B cell (primary cell): ENCODE measurements at regions not wholly inside any gene's neighbourhood (a gene's known extent, or its start where the extent isn't known, plus 50 kb on each side); places are given as distances from the start of the nearest gene placed in this dataset.

Source experiments
- ATAC-seq: fragments of 200-7000 bp; cut with Tn5 transposase; one replicate; pipeline ENCODE4 v1.10.0; 2021; ENCODE audit warnings: low read depth, mild to moderate bottlenecking, moderate number of reproducible peaks, moderate library complexity
- CTCF ChIA-PET: fragments of 350-600 bp; sonication (Branson Sonifier 250); formaldehyde crosslinking; loops from one replicate; lab custom pipeline; 2021; ENCODE audit warnings: antibody characterized with exemption, inconsistent platforms; lab: Charles Lee
- POLR2A ChIA-PET: fragments of 350-600 bp; sonication (Branson Sonifier 250); formaldehyde crosslinking; loops from one replicate; lab custom pipeline; 2021; ENCODE audit warnings: antibody characterized with exemption; lab: Charles Lee
- DNase-seq: peaks from one replicate; pipeline ENCODE4 v3.0.0; 2013
- H2AFZ ChIP-seq: 2 replicates; pipeline ENCODE4 v1.6.1; 2012; ENCODE audit warnings: mild to moderate bottlenecking, low read depth, low read length; ENCODE audit not compliant: insufficient read depth, poor library complexity, severe bottlenecking
- H3K27ac ChIP-seq, 2 donors: 1 replicate in 1 of 2; 2 replicates in 1 of 2; pipeline ENCODE4 v1.5.1; 2012 to 2013; ENCODE audit warnings: low read length in 2 of 2, mild to moderate bottlenecking in 2 of 2, moderate library complexity in 1 of 2
- H3K27me3 ChIP-seq, 4 experiments: fragments of 200-600 bp in 1 of 4; sonication (generic) in 1 of 4; replicated peaks in 1 of 4; 1 replicate in 2 of 4; 2 replicates in 2 of 4; pipeline versions ENCODE4 v1.6.1 to v1.7.0; 2013 to 2016; ENCODE audit warnings: low read length in 3 of 4, mild to moderate bottlenecking in 2 of 4, mixed read lengths in 1 of 4, moderate library complexity in 1 of 4; ENCODE audit not compliant: insufficient read depth in 4 of 4, control insufficient read depth in 3 of 4; ENCODE audit errors: control extremely low read depth in 1 of 4
- H3K36me3 ChIP-seq, 2 experiments: replicated peaks in 1 of 2; 1 replicate in 1 of 2; 2 replicates in 1 of 2; pipeline versions ENCODE4 v1.6.1 to v1.7.1; 2013; ENCODE audit warnings: low read length in 1 of 2; ENCODE audit not compliant: insufficient read depth in 2 of 2, control insufficient read depth in 1 of 2; ENCODE audit errors: control extremely low read depth in 1 of 2, extremely low read depth in 1 of 2
- H3K4me1 ChIP-seq, 2 donors: fragments of 200-600 bp in 1 of 2; sonication (generic) in 1 of 2; 1 replicate in 1 of 2; 2 replicates in 1 of 2; pipeline versions ENCODE4 v1.5.1 to v1.6.1; 2013 to 2017; ENCODE audit warnings: low read length in 2 of 2; ENCODE audit not compliant: control insufficient read depth in 2 of 2, insufficient read depth in 2 of 2
- H3K4me2 ChIP-seq: replicated peaks from 2 replicates; pipeline ENCODE3; 2012; ENCODE audit warnings: mild to moderate bottlenecking, low read depth, low read length; ENCODE audit not compliant: poor library complexity, severe bottlenecking
- H3K4me3 ChIP-seq, 5 experiments: fragments of 200-600 bp in 1 of 5; sonication (generic) in 1 of 5; 1 replicate in 3 of 5; 2 replicates in 2 of 5; pipeline versions ENCODE4 v1.5.1 to v1.7.0; 2011 to 2016; ENCODE audit warnings: low read length in 4 of 5, mild to moderate bottlenecking in 4 of 5, low read depth in 2 of 5, control low read depth in 1 of 5, moderate library complexity in 1 of 5; ENCODE audit not compliant: insufficient read depth in 1 of 5; ENCODE audit errors: control extremely low read depth in 1 of 5, extremely low read depth in 1 of 5
- H3K79me2 ChIP-seq: fragments of 200-600 bp; sonication (generic); one replicate; pipeline ENCODE4 v1.6.0; 2016; ENCODE audit warnings: low read length; ENCODE audit not compliant: control insufficient read depth, insufficient read depth
- H3K9ac ChIP-seq: fragments of 200-600 bp; sonication (generic); 2 replicates; pipeline ENCODE4 v1.6.1; 2017; ENCODE audit warnings: mild to moderate bottlenecking, low read length, moderate library complexity
- H3K9me3 ChIP-seq, 3 donors: one replicate each; pipeline versions ENCODE4 v1.6.1 to v1.7.1; 2013; ENCODE audit warnings: low read length in 2 of 3; ENCODE audit not compliant: control insufficient read depth in 2 of 3, insufficient read depth in 1 of 3; ENCODE audit errors: control extremely low read depth in 1 of 3
- H4K20me1 ChIP-seq: 2 replicates; pipeline ENCODE4 v1.6.0; 2012; ENCODE audit warnings: mild to moderate bottlenecking, low read length; ENCODE audit not compliant: insufficient read depth, control insufficient read depth, poor library complexity, severe bottlenecking
- H3K27ac Mint-ChIP-seq: one replicate; pipeline ENCODE4 v1.8.0; 2021; ENCODE audit warnings: mixed read lengths
- H3K27me3 Mint-ChIP-seq: one replicate; pipeline ENCODE4 v1.8.0; 2021; ENCODE audit warnings: mixed read lengths
- H3K4me1 Mint-ChIP-seq: one replicate; pipeline ENCODE4 v1.8.0; 2021; ENCODE audit warnings: mixed read lengths
- H3K4me3 Mint-ChIP-seq: one replicate; pipeline ENCODE4 v1.8.0; 2021; ENCODE audit warnings: mixed read lengths
- H3K9me3 Mint-ChIP-seq: one replicate; pipeline ENCODE4 v1.8.0; 2022; ENCODE audit warnings: mixed read lengths; ENCODE audit not compliant: insufficient read depth
- CTCF ChIP-seq: fragments of 200-600 bp; IDR thresholded peaks from one replicate; pipeline ENCODE4 v1.8.0; 2022; ENCODE audit warnings: antibody characterized with exemption, mild to moderate bottlenecking
- EZH2 ChIP-seq: IDR thresholded peaks from 2 replicates; pipeline ENCODE4 v1.6.1; 2012; ENCODE audit warnings: borderline replicate concordance, low read depth, mild to moderate bottlenecking, moderate library complexity, low read length; ENCODE audit not compliant: insufficient read depth, poor library complexity, severe bottlenecking
- WGBS: methylation state at CpG from one replicate; pipeline ENCODE4 v1.1.5; 2013; ENCODE audit warnings: missing lambda C conversion rate; ENCODE audit not compliant: insufficient coverage; 5-methylcytosine and 5-hydroxymethylcytosine counted together
- intact Hi-C: fragments of 100-400 bp; cut with micrococcal nuclease; formaldehyde crosslinking; loops from one replicate; pipeline ENCODE4 v1.10.0; 2022

GRCh38 chr2:23019476-23019875 is 365.5 kb upstream of the KLHL29 start:
- no peaks in the 10 kb centered on the region for H3K4me1 ChIP-seq
- no peaks in the 10 kb centered on the region for H3K79me2 ChIP-seq
- Mint-ChIP-seq H3K27me3 (peaks cover 5% of the 10 kb centered on the region), H3K4me3 (no peak overlapping the region), H3K4me1 (no peaks in the 10 kb centered on the region), H3K27ac (no peak overlapping the region), H3K9me3 (no peaks in the 10 kb centered on the region)
- no peak overlapping the region for H3K9ac ChIP-seq
- no peak for ATAC-seq
- no peak for DNase-seq
- no peak overlapping the region for H2AFZ ChIP-seq
- H3K9me3 ChIP-seq = peaks cover 0 to 4% (median 0%) of the 10 kb centered on the region in 3 donors
- H3K4me3 ChIP-seq = no peak overlapping the region
- H3K27me3 ChIP-seq = no peaks in the 10 kb centered on the region
- H3K27ac ChIP-seq = no peak overlapping the region
- TF ChIP-seq CTCF (no peak), EZH2 (no peak)
- CTCF ChIA-PET = no interaction called here
- intact Hi-C loops = no loop called here
- no peaks in the 10 kb centered on the region for H4K20me1 ChIP-seq
- H3K4me2 ChIP-seq = no peak overlapping the region
- POLR2A ChIA-PET = no interaction called here
- no peaks in the 10 kb centered on the region for H3K36me3 ChIP-seq
- 10% methylated on average over 1 of the region's 1 CpG for WGBS

- ChIA-PET POLR2A (no interaction called here), CTCF (no interaction called here)
- no peaks in the 10 kb centered on the region for H3K9me3 Mint-ChIP-seq
- no peaks in the 10 kb centered on the region for H3K4me1 ChIP-seq
- H3K27ac Mint-ChIP-seq = no peak overlapping the region
- no peak for ATAC-seq
- H3K27ac ChIP-seq = no peak overlapping the region
- H3K27me3 ChIP-seq = no peaks in the 10 kb centered on the region
- H3K27me3 Mint-ChIP-seq = peaks cover 5% of the 10 kb centered on the region
- no peaks in the 10 kb centered on the region for H4K20me1 ChIP-seq
- no peak overlapping the region for H3K9ac ChIP-seq
- peaks cover 0 to 4% (median 0%) of the 10 kb centered on the region in 3 donors for H3K9me3 ChIP-seq
- TF ChIP-seq EZH2 (no peak), CTCF (no peak)
- no peak overlapping the region for H2AFZ ChIP-seq
- H3K79me2 ChIP-seq = no peaks in the 10 kb centered on the region
- DNase-seq = no peak
- no peaks in the 10 kb centered on the region for H3K36me3 ChIP-seq
- no peak overlapping the region for H3K4me3 ChIP-seq
- WGBS = 84% methylated on average over 6 of the region's 6 CpGs
- no peak overlapping the region for H3K4me3 Mint-ChIP-seq
- no peak overlapping the region for H3K4me2 ChIP-seq
- H3K4me1 Mint-ChIP-seq = no peaks in the 10 kb centered on the region
- intact Hi-C loops = no loop called here
Measured at GRCh38 chr2:23020659-23021058, 364.3 kb upstream of the KLHL29 start.
